Right cardiac atrium (tissue), 5 donors: ENCODE measurements at regions not wholly inside any gene's neighbourhood (a gene's known extent, or its start where the extent isn't known, plus 50 kb on each side); places are given as distances from the start of the nearest gene placed in this dataset.

Experiments used
- ATAC-seq, 2 donors: fragments of 200-7000 bp; cut with Tn5 transposase; one replicate each; pipeline versions ENCODE4 v1.8.0 to v1.9.1; 2020; ENCODE audit warnings: moderate library complexity in 2 of 2, mild to moderate bottlenecking in 1 of 2
- DNase-seq, 3 donors: peaks; one replicate each; pipeline ENCODE4 v3.0.0-alpha.2; 2020
- H3K27ac ChIP-seq: one replicate; pipeline ENCODE4 v1.5.1; 2013; ENCODE audit warnings: mild to moderate bottlenecking, low read length, control low read depth, moderate library complexity
- H3K27me3 ChIP-seq: one replicate; pipeline ENCODE4 v1.6.1; 2013; ENCODE audit not compliant: control insufficient read depth, insufficient read depth
- H3K4me1 ChIP-seq: one replicate; pipeline ENCODE4 v1.6.1; 2013; ENCODE audit warnings: low read length; ENCODE audit not compliant: control insufficient read depth, insufficient read depth
- H3K4me3 ChIP-seq: one replicate; pipeline ENCODE4 v1.5.1; 2013; ENCODE audit warnings: low read length, control low read depth
- H3K9me3 ChIP-seq: one replicate; pipeline ENCODE4 v1.6.1; 2013; ENCODE audit warnings: low read length; ENCODE audit not compliant: control insufficient read depth
- WGBS: extraction: QIAGEN DNeasy Blood & Tissue Kit; methylation state at CpG from one replicate; pipeline ENCODE4 v1.1.7; 2013; 5-methylcytosine and 5-hydroxymethylcytosine counted together
- intact Hi-C, 4 donors: fragments of 100-400 bp; cut with DNase I; formaldehyde crosslinking; loops; one replicate each; pipeline versions ENCODE4 v1.11.0 to v1.14.0; 2022 to 2023
- donor health status: healthy with polysubstance abuse.
- donor health status: DM: no; HTN: yes; CAD: no.
- donor health status: DM: no; HTN: no; CAD: no.
- donor health status: DM: no; HTN: yes; CAD: no; lungs with severe emphysema.
- donor health status: DM: yes; HTN: yes; CAD: no.

- peak; percentile 47 to 51 for ATAC-seq
These were observed 310.0 kb downstream of the PDHA2 start for GRCh38 chr4:96149894-96150293.

GRCh38 chr4:96150466-96150865 is 310.6 kb downstream of the PDHA2 start:
- Histone ChIP-seq H3K9me3 (no peaks in the 10 kb centered on the region), H3K4me1 (no peaks in the 10 kb centered on the region), H3K27ac (no peak overlapping the region), H3K4me3 (peak overlapping the region; percentile 18), H3K27me3 (no peaks in the 10 kb centered on the region)
- intact Hi-C loops = no loop called here
- WGBS = 23% methylated on average over 2 of the region's 2 CpGs
- DNase-seq = no peak
- ATAC-seq = no peak

More at GRCh38 chr4:96149894-96150293, 310.0 kb downstream of the PDHA2 start:
- Histone ChIP-seq H3K4me1 (no peaks in the 10 kb centered on the region), H3K27me3 (no peaks in the 10 kb centered on the region), H3K27ac (no peak overlapping the region), H3K4me3 (peak overlapping the region; percentile 18), H3K9me3 (no peaks in the 10 kb centered on the region)
- no peak for DNase-seq
- 71% methylated on average over 6 of the region's 6 CpGs for WGBS
- intact Hi-C loops = no loop called here

- H3K4me1 ChIP-seq = no peaks in the 10 kb centered on the region
- intact Hi-C loops = no loop called here
- no peak for ATAC-seq
- 95% methylated on average over 2 of the region's 2 CpGs for WGBS
- no peak overlapping the region for H3K4me3 ChIP-seq
- H3K27ac ChIP-seq = no peak overlapping the region
- H3K9me3 ChIP-seq = no peaks in the 10 kb centered on the region
- no peaks in the 10 kb centered on the region for H3K27me3 ChIP-seq
- no peak for DNase-seq
These were observed 312.9 kb downstream of the PDHA2 start for GRCh38 chr4:96152824-96153223.

- DNase-seq = no peak
- no peaks in the 10 kb centered on the region for H3K27me3 ChIP-seq
- intact Hi-C loops = no loop called here
- H3K4me1 ChIP-seq = no peaks in the 10 kb centered on the region
- WGBS = 94% methylated on average over 2 of the region's 2 CpGs
- H3K4me3 ChIP-seq = no peak overlapping the region
- no peaks in the 10 kb centered on the region for H3K9me3 ChIP-seq
- ATAC-seq = no peak
- H3K27ac ChIP-seq = no peak overlapping the region
These were observed 314.8 kb downstream of the PDHA2 start for GRCh38 chr4:96154676-96155075.

GRCh38 chr4:96162636-96163035 is 322.7 kb downstream of the PDHA2 start:
- Histone ChIP-seq H3K27me3 (no peaks in the 10 kb centered on the region), H3K9me3 (no peaks in the 10 kb centered on the region), H3K4me3 (no peak overlapping the region), H3K4me1 (no peaks in the 10 kb centered on the region), H3K27ac (no peak overlapping the region)
- WGBS = 65% methylated on average over 1 of the region's 1 CpG
- no peak for ATAC-seq
- no peak for DNase-seq
- intact Hi-C loops = no loop called here

- Histone ChIP-seq H3K4me3 (no peak overlapping the region), H3K27me3 (no peaks in the 10 kb centered on the region), H3K9me3 (no peaks in the 10 kb centered on the region), H3K27ac (no peak overlapping the region), H3K4me1 (no peaks in the 10 kb centered on the region)
- intact Hi-C loops = no loop called here
- no peak for ATAC-seq
- WGBS = 77% methylated on average over 3 of the region's 3 CpGs
- no peak for DNase-seq
These were observed 325.0 kb downstream of the PDHA2 start for GRCh38 chr4:96164814-96165351.

- no peak for DNase-seq
- no peak for ATAC-seq
- H3K4me1 ChIP-seq = no peaks in the 10 kb centered on the region
- intact Hi-C loops = no loop called here
- H3K4me3 ChIP-seq = no peak overlapping the region
- H3K9me3 ChIP-seq = no peaks in the 10 kb centered on the region
- no peak overlapping the region for H3K27ac ChIP-seq
- H3K27me3 ChIP-seq = no peaks in the 10 kb centered on the region
These were observed 326.9 kb downstream of the PDHA2 start for GRCh38 chr4:96166806-96167205.

- DNase-seq (peak in 1 of 3 donors; percentile 30), ATAC-seq (no peak)
- 97% methylated on average over 14 of the region's 14 CpGs for WGBS
- Histone ChIP-seq H3K4me3 (no peak overlapping the region), H3K9me3 (no peaks in the 10 kb centered on the region), H3K4me1 (no peaks in the 10 kb centered on the region), H3K27ac (no peak overlapping the region), H3K27me3 (no peaks in the 10 kb centered on the region)
- intact Hi-C loops = no loop called here
These were observed 330.3 kb downstream of the PDHA2 start for GRCh38 chr4:96170198-96170597.

GRCh38 chr4:96173756-96174155 is 333.9 kb downstream of the PDHA2 start:
- ATAC-seq (no peak), DNase-seq (no peak)
- Histone ChIP-seq H3K4me3 (no peak overlapping the region), H3K9me3 (no peaks in the 10 kb centered on the region), H3K27me3 (no peaks in the 10 kb centered on the region), H3K4me1 (no peaks in the 10 kb centered on the region), H3K27ac (no peak overlapping the region)
- intact Hi-C loops = no loop called here
- 69% methylated on average over 3 of the region's 3 CpGs for WGBS

GRCh38 chr4:96175871-96176270 is 336.0 kb downstream of the PDHA2 start:
- ATAC-seq = no peak
- H3K4me3 ChIP-seq = no peak overlapping the region
- 49% methylated on average over 4 of the region's 4 CpGs for WGBS

GRCh38 chr4:96183611-96184010 is 343.7 kb downstream of the PDHA2 start:
- Histone ChIP-seq H3K9me3 (no peaks in the 10 kb centered on the region), H3K27ac (no peak overlapping the region), H3K4me1 (no peaks in the 10 kb centered on the region), H3K4me3 (no peak overlapping the region), H3K27me3 (no peaks in the 10 kb centered on the region)
- ATAC-seq (no peak), DNase-seq (no peak)
- intact Hi-C loops = no loop called here
- 66% methylated on average over 3 of the region's 3 CpGs for WGBS

More at GRCh38 chr4:96175871-96176270, 336.0 kb downstream of the PDHA2 start:
- Histone ChIP-seq H3K9me3 (no peaks in the 10 kb centered on the region), H3K27me3 (no peaks in the 10 kb centered on the region), H3K4me1 (no peaks in the 10 kb centered on the region), H3K27ac (no peak overlapping the region)
- DNase-seq = no peak
- intact Hi-C loops = no loop called here

- Histone ChIP-seq H3K9me3 (no peaks in the 10 kb centered on the region), H3K4me1 (no peaks in the 10 kb centered on the region), H3K27me3 (no peaks in the 10 kb centered on the region), H3K27ac (no peak overlapping the region), H3K4me3 (no peak overlapping the region)
- DNase-seq = no peak
- no peak for ATAC-seq
- WGBS = 43% methylated on average over 2 of the region's 2 CpGs
- intact Hi-C loops = no loop called here
These were observed 346.7 kb downstream of the PDHA2 start for GRCh38 chr4:96186593-96186992.
